ENCODE measurements at regions not wholly inside any gene's neighbourhood (a gene's known extent, or its start where the extent isn't known, plus 50 kb on each side); places are given as distances from the start of the nearest gene placed in this dataset.

GRCh38 chr5:167639766-167640165 lies 651.7 kb upstream of the WWC1 start:
- no peak for DNase-seq (ENCODE audit: low spot score)
- BruUV-seq (replicated peaks): no TSS peak
- in situ Hi-C loops (cut with HindIII; ENCODE audit: extremely low pct_ligation_motif_present, low pct_unique_long_range_greater_than_20kb): no loop called here
- H3K79me2 ChIP-seq (ENCODE audit: insufficient read depth, low read length): no peaks in the 10 kb centered on the region
- H3K4me2 ChIP-seq (ENCODE audit: low read depth, low read length): no peak overlapping the region
- no peak overlapping the region for H3K27ac ChIP-seq (ENCODE audit: extremely low read length, insufficient read depth, low read length)
- no peaks in the 10 kb centered on the region for H3K27me3 ChIP-seq (ENCODE audit: control insufficient read depth in 1 of 2, insufficient read depth in 2 of 2, low read length in 2 of 2)
- no peak overlapping the region for H2AFZ ChIP-seq (ENCODE audit: low read length)
- no peaks in the 10 kb centered on the region for H3K9me3 ChIP-seq (ENCODE audit: low read length)
- H3K36me3 ChIP-seq (replicated peaks in 1 of 2; ENCODE audit: control insufficient read depth in 1 of 2, insufficient read depth in 2 of 2, low read length in 2 of 2): no peaks in the 10 kb centered on the region
- ChIA-PET CTCF (ENCODE audit: low intra/inter-chr PET ratio, low total read pairs) (no interaction called here), POLR2A (no interaction called here)
- no peak for FAIRE-seq
- no peak for ATAC-seq
- no peak overlapping the region for H3K4me3 ChIP-seq (replicated peaks in 1 of 3; ENCODE audit: insufficient read depth in 1 of 3, low read depth in 2 of 3, low read length in 3 of 3)
- intact Hi-C loops (cut with micrococcal nuclease; ENCODE audit: unreplicated experiment): no loop called here
- no peaks in the 10 kb centered on the region for H4K20me1 ChIP-seq (ENCODE audit: insufficient read depth, low read length)
- no peaks in the 10 kb centered on the region for H3K4me1 ChIP-seq (ENCODE audit: insufficient read depth, low read length)
- H3K9ac ChIP-seq (ENCODE audit: insufficient read depth, low read depth, low read length): no peak overlapping the region
- TF ChIP-seq ZC3H4 (CRISPR knock-in tag; IDR thresholded peaks at IDR 0.05; ENCODE audit: borderline replicate concordance) (no peak), NKX3-1 (CRISPR knock-in tag; IDR thresholded peaks at IDR 0.05) (no peak), CHCHD3 (CRISPR knock-in tag; IDR thresholded peaks at IDR 0.05) (no peak), BATF2 (CRISPR knock-in tag; IDR thresholded peaks at IDR 0.05) (no peak), ZNF460 (CRISPR knock-in tag; IDR thresholded peaks at IDR 0.05; ENCODE audit: borderline replicate concordance) (no peak), IRX3 (CRISPR knock-in tag; IDR thresholded peaks at IDR 0.05; ENCODE audit: borderline replicate concordance, low read depth) (no peak), AHDC1 (CRISPR knock-in tag; IDR thresholded peaks at IDR 0.05; ENCODE audit: borderline replicate concordance) (no peak), ZHX2 (IDR thresholded peaks at IDR 0.05; ENCODE audit: low read depth) (no peak), ZHX2 (CRISPR knock-in tag; IDR thresholded peaks at IDR 0.05; ENCODE audit: borderline replicate concordance) (no peak), RBFOX2 (IDR thresholded peaks at IDR 0.05; ENCODE audit: low read depth, low read length) (no peak), SCMH1 (CRISPR knock-in tag; IDR thresholded peaks at IDR 0.05; ENCODE audit: borderline replicate concordance) (no peak), NFKBIZ (CRISPR knock-in tag; IDR thresholded peaks at IDR 0.05) (no peak), MTA3 (CRISPR knock-in tag; IDR thresholded peaks at IDR 0.05) (no peak), ZMAT5 (CRISPR knock-in tag; IDR thresholded peaks at IDR 0.05; ENCODE audit: borderline replicate concordance, low read depth) (no peak)
